Epithelial cell of prostate (primary cell): ENCODE measurements at regions not wholly inside any gene's neighbourhood (a gene's known extent, or its start where the extent isn't known, plus 50 kb on each side); places are given as distances from the start of the nearest gene placed in this dataset.

ENCODE experiments used
- DNase-seq: peaks from one replicate; pipeline ENCODE4 v3.0.0-alpha.2; 2011; ENCODE audit warnings: low read depth, low spot score
- H3K27ac ChIP-seq: fragments of 450-650 bp; 2 replicates; pipeline ENCODE4 v1.5.1; 2017; ENCODE audit warnings: mild to moderate bottlenecking

DNA sequence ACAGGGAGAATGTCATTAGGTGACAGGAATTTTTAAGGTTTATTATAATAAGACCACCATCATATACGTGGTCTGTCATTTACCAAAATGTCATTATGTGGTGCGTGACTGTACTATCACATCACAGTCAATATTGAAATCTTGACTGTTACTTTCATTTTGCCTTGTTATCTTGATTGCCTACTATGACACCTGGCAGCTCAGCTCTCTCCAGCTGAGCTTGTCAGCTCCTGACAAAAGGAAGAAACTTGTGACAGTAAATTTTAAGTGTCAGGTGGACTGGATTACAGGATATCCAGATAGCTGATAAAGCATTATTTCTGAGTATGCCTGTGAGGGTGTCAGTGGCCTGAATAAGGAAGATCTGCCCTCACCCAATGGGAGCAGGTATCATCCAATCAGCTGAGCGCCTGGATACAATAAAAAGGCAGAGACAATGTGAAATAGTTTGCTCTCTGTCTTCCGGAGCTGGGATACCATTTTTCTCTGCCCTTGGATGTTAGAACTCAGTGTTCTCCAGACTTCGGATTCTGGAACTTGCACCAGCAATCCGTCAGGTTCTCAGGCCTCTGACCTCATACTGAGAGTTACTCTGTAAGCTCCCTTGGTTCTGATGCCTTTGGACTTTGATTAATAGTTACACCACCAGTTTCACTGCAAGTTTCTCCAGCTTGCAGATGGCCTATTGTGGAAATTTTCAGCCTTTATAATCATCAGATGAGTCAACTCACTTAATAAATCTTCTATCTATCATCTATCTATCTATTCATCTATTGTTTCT lies 1454.7 kb upstream of the IGFBP7 start:
- H3K27ac ChIP-seq, result no peak overlapping the region
- no peak for DNase-seq

DNA sequence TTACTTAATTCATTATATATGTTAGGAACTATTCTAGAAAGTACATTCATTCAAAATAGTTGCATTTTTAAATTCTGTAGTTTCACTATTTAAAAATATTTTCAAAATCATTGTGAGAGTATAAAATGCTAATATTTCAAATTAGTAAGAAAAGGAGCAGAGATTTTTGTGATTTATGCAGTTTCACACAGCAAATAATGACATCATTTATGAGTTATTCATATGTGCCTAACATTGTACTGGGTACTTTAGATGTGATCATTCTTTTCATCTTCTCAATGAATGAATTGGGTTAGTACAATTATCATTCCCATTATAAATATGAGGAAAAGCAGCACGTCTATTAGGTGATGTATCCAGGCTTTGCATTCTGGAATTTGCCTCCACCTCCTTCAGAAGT lies 1451.0 kb upstream of the IGFBP7 start:
- no peak overlapping the region for H3K27ac ChIP-seq
- no peak for DNase-seq

- no peak overlapping the region for H3K27ac ChIP-seq
- DNase-seq, result no peak
Measured at GRCh38 chr4:58560736-58561135, 1450.6 kb upstream of the IGFBP7 start.

- no peak overlapping the region for H3K27ac ChIP-seq
- no peak for DNase-seq
Measured at GRCh38 chr4:58553679-58554078, 1443.5 kb upstream of the IGFBP7 start.

GRCh38 chr4:58553031-58553430 lies 1442.8 kb upstream of the IGFBP7 start:
- no peak for DNase-seq
- H3K27ac ChIP-seq, result no peak overlapping the region

GRCh38 chr4:58551676-58552075 lies 1441.5 kb upstream of the IGFBP7 start:
- no peak overlapping the region for H3K27ac ChIP-seq
- no peak for DNase-seq

GRCh38 chr4:58543465-58543864 lies 1433.3 kb upstream of the IGFBP7 start:
- H3K27ac ChIP-seq, result no peak overlapping the region
- no peak for DNase-seq

DNA sequence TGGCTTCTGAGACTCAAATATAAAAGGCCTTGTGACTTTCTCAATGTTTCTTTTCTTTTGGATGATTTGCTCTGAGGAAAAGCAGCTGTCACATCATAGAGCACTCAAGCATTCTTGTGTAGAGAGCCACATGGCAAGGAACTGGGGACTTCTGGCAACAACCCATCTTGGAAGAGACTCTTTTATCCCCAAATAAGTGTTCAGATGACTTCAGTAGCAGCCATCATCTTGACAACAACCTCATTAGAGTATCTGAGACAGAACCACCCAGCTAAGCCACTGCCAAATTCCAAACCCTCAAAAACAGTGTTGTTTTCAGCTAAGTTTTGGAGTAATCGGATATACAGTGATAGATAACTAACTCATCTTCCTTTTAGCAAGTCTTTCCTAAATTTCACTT lies 1431.7 kb upstream of the IGFBP7 start:
- no peak for DNase-seq
- H3K27ac ChIP-seq, result no peak overlapping the region

DNA sequence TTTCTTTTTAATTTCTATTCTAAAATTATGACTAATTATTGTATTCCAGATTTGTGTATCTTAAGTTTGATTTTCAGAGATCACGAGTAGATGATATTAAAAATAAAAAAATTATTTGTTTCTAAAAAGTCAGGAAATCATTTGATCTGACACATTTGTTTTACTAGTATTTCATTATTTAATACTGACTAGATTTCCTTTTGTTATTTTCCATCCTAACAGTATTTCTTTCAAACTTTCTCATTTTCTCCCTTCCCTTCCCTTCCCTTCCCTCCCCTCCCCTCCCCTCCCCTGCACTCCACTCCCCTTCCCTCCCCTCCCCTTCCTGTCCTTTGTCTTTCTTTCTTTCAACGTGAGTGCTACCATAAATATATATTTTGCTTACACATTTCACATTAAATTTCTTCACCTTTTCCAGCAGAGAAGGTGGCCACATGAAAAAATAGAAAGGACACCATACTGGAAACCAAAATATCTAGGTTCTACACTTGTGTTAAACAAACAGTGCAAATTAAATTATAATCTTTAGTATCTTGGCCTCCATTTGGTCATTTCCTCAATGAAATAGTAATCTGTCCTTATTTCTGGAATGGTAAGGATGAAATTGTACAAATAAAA lies 1412.7 kb upstream of the IGFBP7 start:
- DNase-seq, result no peak
- no peak overlapping the region for H3K27ac ChIP-seq

DNA sequence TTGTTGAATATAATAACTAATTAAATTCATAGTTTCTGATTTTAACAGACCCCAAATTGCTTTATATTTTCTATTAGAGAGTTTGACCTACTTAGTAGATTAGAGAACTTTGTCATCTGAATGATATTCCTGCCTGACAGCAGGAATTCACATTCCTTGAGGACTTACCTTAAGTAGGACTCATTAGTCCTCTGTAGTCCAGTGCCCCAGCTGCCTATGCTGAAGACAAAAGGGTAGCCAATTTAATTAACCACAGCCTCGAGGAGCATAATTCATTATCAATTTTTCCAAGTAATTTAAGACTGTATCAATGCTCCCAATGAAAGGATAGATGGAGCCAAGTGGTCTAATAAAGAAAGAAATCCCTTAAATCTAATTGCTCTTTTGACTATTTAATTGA lies 1405.0 kb upstream of the IGFBP7 start:
- H3K27ac ChIP-seq, result no peak overlapping the region
- DNase-seq, result no peak

DNA sequence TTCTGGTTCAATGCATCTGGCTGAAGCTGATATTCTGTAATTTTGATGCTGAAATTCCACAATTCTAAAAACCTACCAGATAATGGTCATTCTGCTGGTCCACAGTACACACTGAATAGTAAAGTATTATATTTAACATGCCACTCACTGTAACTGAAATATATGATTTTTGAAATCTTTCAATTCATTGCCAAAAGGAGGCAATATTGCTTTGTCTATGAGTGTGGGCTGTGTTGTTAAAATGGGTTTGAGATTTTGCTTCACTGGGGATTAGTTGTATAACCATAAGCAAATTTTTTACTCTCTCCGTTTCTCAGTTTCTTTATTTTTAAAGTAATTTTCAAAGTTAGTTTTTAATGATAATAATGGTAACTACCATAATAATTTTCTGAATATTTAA lies 1404.1 kb upstream of the IGFBP7 start:
- no peak for DNase-seq
- no peak overlapping the region for H3K27ac ChIP-seq

DNA sequence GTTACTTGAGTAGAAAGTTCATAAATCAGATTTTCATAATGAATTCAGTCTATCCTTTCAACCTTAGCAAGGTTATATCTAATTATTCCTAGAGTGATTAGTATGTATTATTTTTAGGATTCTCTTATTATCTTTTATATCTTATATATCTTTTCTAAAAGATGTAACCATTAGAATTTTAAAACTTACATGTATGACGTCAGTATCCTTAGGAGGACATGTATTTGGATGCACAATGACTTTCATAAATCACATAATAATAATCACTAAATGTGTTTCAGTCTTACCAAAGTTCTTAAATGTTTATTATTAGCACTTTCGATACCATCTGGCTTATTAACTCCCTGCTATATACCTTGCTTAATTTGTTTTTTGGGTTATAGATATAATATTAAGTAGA lies 1400.5 kb upstream of the IGFBP7 start:
- no peak for DNase-seq
- no peak overlapping the region for H3K27ac ChIP-seq

DNA sequence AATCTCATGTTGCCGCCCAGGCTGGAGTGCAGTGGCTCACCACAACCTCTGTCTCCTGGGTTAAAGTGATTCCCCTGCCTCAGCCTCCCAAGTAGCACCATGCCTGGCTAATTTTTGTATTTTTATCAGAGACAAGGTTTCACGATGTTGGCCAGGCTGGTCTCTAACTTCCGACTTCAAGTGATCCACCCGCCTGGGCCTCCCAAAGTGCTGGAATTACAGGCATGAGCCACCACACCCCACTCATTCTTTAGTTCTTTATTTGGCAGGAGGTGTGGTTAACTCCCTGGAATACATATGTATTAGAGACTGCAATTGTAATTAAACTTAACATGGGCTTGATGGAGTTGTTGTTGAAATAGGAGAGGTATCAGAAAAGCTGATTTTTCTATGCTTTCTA lies 1396.9 kb upstream of the IGFBP7 start:
- DNase-seq, result no peak

DNA sequence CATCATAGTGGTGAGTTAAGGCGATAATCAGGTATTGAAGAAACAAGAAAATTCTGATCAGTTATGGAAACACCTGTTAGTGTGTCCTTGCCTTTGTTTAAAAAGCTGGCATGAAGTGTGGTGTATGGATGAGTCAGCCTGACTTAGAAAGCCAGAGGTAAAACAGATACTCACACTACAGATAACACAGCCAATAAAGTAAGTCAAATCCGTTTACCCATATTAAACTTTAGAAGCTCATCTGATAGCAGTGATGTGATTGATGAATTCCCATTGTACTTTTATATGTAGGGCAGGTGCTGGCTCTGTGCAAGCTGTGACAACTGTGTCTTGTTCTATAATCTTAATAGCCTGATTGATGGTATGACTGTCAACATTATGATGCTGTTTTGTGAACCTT lies 1392.7 kb upstream of the IGFBP7 start:
- no peak for DNase-seq

More for the DNA sequence above, 1396.9 kb upstream of the IGFBP7 start:
- H3K27ac ChIP-seq, result no peak overlapping the region

DNA sequence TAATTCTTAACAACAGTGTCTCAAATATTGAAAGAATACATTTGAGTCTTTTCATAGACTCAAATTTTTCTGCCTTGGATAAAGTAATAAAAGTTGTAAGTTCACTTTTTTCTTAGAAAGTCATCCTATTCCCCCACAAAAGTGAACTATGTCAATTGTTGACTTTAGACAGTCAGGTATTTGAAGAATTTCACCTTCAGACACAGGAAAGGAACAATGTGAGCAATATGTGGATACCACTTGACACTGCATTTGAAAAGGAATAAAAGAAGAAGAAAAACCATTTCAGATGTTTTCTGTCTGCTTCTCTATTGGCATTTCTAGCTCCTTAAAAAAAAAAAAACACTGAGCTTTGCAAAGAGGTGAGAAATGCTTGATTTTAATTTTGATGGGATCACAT lies 1389.0 kb upstream of the IGFBP7 start:
- DNase-seq, result no peak
- H3K27ac ChIP-seq, result no peak overlapping the region

More for the DNA sequence above, 1392.7 kb upstream of the IGFBP7 start:
- H3K27ac ChIP-seq, result no peak overlapping the region

GRCh38 chr4:58491620-58492019 lies 1381.4 kb upstream of the IGFBP7 start:
- DNase-seq, result no peak
- H3K27ac ChIP-seq, result no peak overlapping the region

DNA sequence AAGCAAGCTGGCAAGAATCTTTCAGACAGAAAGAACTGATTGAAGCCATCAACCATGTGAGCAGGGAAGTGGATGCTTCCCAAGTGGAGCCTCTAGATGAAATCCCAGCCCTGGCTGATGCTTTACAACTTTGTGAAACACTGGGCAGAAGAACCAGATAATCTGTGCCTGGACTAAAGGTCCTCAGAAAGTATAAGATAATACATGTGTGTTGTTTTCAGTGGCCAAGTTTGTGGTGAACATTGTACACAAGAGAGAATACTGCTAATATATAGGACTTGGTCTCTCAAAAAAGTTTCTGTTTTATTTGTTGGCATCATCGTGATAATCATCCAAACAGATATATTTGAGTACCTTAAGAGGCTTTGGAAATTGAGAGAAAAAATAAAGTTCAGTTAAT lies 1367.8 kb upstream of the IGFBP7 start:
- DNase-seq, result no peak
- no peak overlapping the region for H3K27ac ChIP-seq

- no peak overlapping the region for H3K27ac ChIP-seq
- DNase-seq, result no peak
Measured at GRCh38 chr4:58477513-58477912, 1367.3 kb upstream of the IGFBP7 start.

DNA sequence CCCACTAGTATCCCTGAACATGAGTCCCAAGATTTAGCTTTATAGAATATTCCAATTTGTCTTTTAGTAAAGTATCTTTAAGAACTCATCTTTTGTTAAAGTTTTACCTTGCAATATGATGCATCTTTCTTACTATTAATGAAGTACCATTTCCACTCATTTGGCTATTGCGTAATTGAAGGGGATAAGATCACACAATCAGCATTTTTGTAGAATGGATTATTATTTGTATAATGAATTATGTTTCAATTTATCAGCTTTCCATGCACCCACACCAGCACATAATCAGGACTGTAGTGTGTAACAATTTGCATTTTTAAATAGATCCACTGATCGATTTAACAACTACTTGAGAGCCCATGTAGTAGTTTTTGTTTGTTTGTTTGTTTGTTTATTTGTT lies 1364.9 kb upstream of the IGFBP7 start:
- H3K27ac ChIP-seq, result no peak overlapping the region
- no peak for DNase-seq

GRCh38 chr4:58465031-58465430 lies 1354.8 kb upstream of the IGFBP7 start:
- DNase-seq, result no peak
- no peak overlapping the region for H3K27ac ChIP-seq

GRCh38 chr4:58456727-58457384 lies 1346.7 kb upstream of the IGFBP7 start:
- no peak overlapping the region for H3K27ac ChIP-seq
- DNase-seq, result no peak

- no peak for DNase-seq
Measured at GRCh38 chr4:58453956-58454355, 1343.8 kb upstream of the IGFBP7 start.

More at GRCh38 chr4:58453956-58454355, 1343.8 kb upstream of the IGFBP7 start:
- no peak overlapping the region for H3K27ac ChIP-seq
